Smooth muscle cell (in vitro differentiated cells): ENCODE measurements at regions not wholly inside any gene's neighbourhood (a gene's known extent, or its start where the extent isn't known, plus 50 kb on each side); places are given as distances from the start of the nearest gene placed in this dataset.

Source experiments
- DNase-seq: peaks from one replicate; lab custom pipeline; 2025; ENCODE audit not compliant: unreplicated experiment; lab: John Stamatoyannopoulos, UW
- H2AFZ ChIP-seq: fragments of 200-600 bp; sonication (generic); 2 replicates; pipeline ENCODE4 v1.6.0; 2016; ENCODE audit warnings: antibody characterized with exemption, low read depth, mild to moderate bottlenecking
- H3F3A ChIP-seq: fragments of 200-600 bp; sonication (generic); 2 replicates; pipeline ENCODE4 v1.6.0; 2017; ENCODE audit warnings: antibody characterized with exemption, low read depth
- H3K27ac ChIP-seq: fragments of 200-600 bp; sonication (generic); 2 replicates; pipeline ENCODE4 v1.5.1; 2016; ENCODE audit warnings: low read depth, mild to moderate bottlenecking
- H3K27me3 ChIP-seq: fragments of 200-600 bp; sonication (generic); 2 replicates; pipeline ENCODE4 v1.6.1; 2016; ENCODE audit warnings: low read depth, mild to moderate bottlenecking
- H3K36me3 ChIP-seq: fragments of 200-600 bp; sonication (generic); 2 replicates; pipeline ENCODE4 v1.5.1; 2016; ENCODE audit warnings: low read depth
- H3K4me1 ChIP-seq: fragments of 200-600 bp; sonication (generic); 2 replicates; pipeline ENCODE4 v1.5.1; 2016; ENCODE audit warnings: low read depth
- H3K4me2 ChIP-seq: fragments of 200-600 bp; sonication (generic); 2 replicates; pipeline ENCODE4 v1.6.0; 2016; ENCODE audit warnings: mild to moderate bottlenecking
- H3K4me3 ChIP-seq: fragments of 200-600 bp; sonication (generic); 2 replicates; pipeline ENCODE4 v1.5.1; 2016; ENCODE audit warnings: mild to moderate bottlenecking
- H3K79me2 ChIP-seq: fragments of 200-600 bp; sonication (generic); 2 replicates; pipeline ENCODE4 v1.6.0; 2016; ENCODE audit warnings: low read depth, mild to moderate bottlenecking
- H3K9ac ChIP-seq: fragments of 200-600 bp; sonication (generic); 2 replicates; pipeline ENCODE4 v1.6.0; 2016; ENCODE audit warnings: low read depth
- H3K9me3 ChIP-seq: fragments of 200-600 bp; sonication (generic); replicated peaks from 2 replicates; pipeline ENCODE4 v1.5.1; 2016; ENCODE audit warnings: low read depth
- H4K20me1 ChIP-seq: fragments of 200-600 bp; sonication (generic); 2 replicates; pipeline ENCODE4 v1.6.0; 2016; ENCODE audit warnings: low read depth
- CTCF ChIP-seq: fragments of 200-600 bp; sonication (generic); IDR thresholded peaks from 2 replicates; pipeline ENCODE4 v1.5.1; 2017; ENCODE audit warnings: borderline replicate concordance, mild to moderate bottlenecking, antibody characterized with exemption; ENCODE audit not compliant: insufficient read depth, poor library complexity, severe bottlenecking
- WGBS: methylation state at CpG from one replicate; pipeline ENCODE4 v1.1.7; 2016; ENCODE audit warnings: low lambda C conversion rate; 5-methylcytosine and 5-hydroxymethylcytosine counted together

GRCh38 chr10:18735711-18736110 lies 76.5 kb downstream of the ARL5B start:
- Histone ChIP-seq H3F3A (no peaks in the 10 kb centered on the region), H3K79me2 (no peaks in the 10 kb centered on the region), H3K4me3 (no peak overlapping the region), H3K27me3 (no peaks in the 10 kb centered on the region), H3K36me3 (no peaks in the 10 kb centered on the region), H3K9me3 (no peaks in the 10 kb centered on the region), H3K27ac (no peak overlapping the region), H4K20me1 (no peaks in the 10 kb centered on the region), H3K9ac (no peak overlapping the region), H3K4me2 (no peak overlapping the region), H3K4me1 (no peaks in the 10 kb centered on the region), H2AFZ (no peak overlapping the region)
- no peak for TF ChIP-seq CTCF
- no peak for DNase-seq
- WGBS, result 92% methylated on average over 2 of the region's 2 CpGs

- no peaks in the 10 kb centered on the region for H3K79me2 ChIP-seq
- no peaks in the 10 kb centered on the region for H3K36me3 ChIP-seq
- no peak for DNase-seq
- H3K9me3 ChIP-seq, result no peaks in the 10 kb centered on the region
- no peaks in the 10 kb centered on the region for H3K27me3 ChIP-seq
- WGBS, result 34% methylated on average over 2 of the region's 2 CpGs
- H3K4me1 ChIP-seq, result no peaks in the 10 kb centered on the region
- no peak overlapping the region for H2AFZ ChIP-seq
- H3F3A ChIP-seq, result no peaks in the 10 kb centered on the region
- H3K9ac ChIP-seq, result peak overlapping the region; percentile 52
- peak overlapping the region; percentile 88 for H3K27ac ChIP-seq
- H4K20me1 ChIP-seq, result no peaks in the 10 kb centered on the region
- peak overlapping the region; percentile 14 for H3K4me2 ChIP-seq
- TF ChIP-seq CTCF, result no peak
- no peak overlapping the region for H3K4me3 ChIP-seq
These were observed 78.0 kb downstream of the ARL5B start for GRCh38 chr10:18737236-18737635.

GRCh38 chr10:18737841-18738240 lies 78.6 kb downstream of the ARL5B start:
- Histone ChIP-seq H3K9me3 (no peaks in the 10 kb centered on the region), H3K27me3 (no peaks in the 10 kb centered on the region), H3K9ac (peak overlapping the region; percentile 52), H3F3A (no peaks in the 10 kb centered on the region), H2AFZ (no peak overlapping the region), H3K4me3 (no peak overlapping the region), H3K4me2 (peak overlapping the region; percentile 14), H3K79me2 (no peaks in the 10 kb centered on the region), H4K20me1 (no peaks in the 10 kb centered on the region), H3K4me1 (no peaks in the 10 kb centered on the region), H3K27ac (peak overlapping the region; percentile 88), H3K36me3 (no peaks in the 10 kb centered on the region)
- WGBS, result 64% methylated on average over 8 of the region's 8 CpGs
- no peak for DNase-seq
- TF ChIP-seq CTCF, result no peak

- Histone ChIP-seq H3K27ac (peak overlapping the region; percentile 88), H3K4me2 (peak overlapping the region; percentile 48), H3K36me3 (no peaks in the 10 kb centered on the region), H3K9me3 (no peaks in the 10 kb centered on the region), H3K79me2 (no peaks in the 10 kb centered on the region), H4K20me1 (no peaks in the 10 kb centered on the region), H3K4me3 (no peak overlapping the region), H3K9ac (no peak overlapping the region), H2AFZ (peak overlapping the region; percentile 18), H3K4me1 (no peaks in the 10 kb centered on the region), H3K27me3 (no peaks in the 10 kb centered on the region), H3F3A (no peaks in the 10 kb centered on the region)
- DNase-seq, result no peak
- no peak for TF ChIP-seq CTCF
- 29% methylated on average over 3 of the region's 3 CpGs for WGBS
These were observed 79.6 kb downstream of the ARL5B start for GRCh38 chr10:18738835-18739234.
